GM12892 (cell line): ENCODE measurements at regions not wholly inside any gene's neighbourhood (a gene's known extent, or its start where the extent isn't known, plus 50 kb on each side); places are given as distances from the start of the nearest gene placed in this dataset.
A peak's percentile ranks its signal among the peaks of the same experiment; 100 is the strongest.

Experiments used
- DNase-seq: peaks from one replicate; pipeline ENCODE4 v3.0.0; 2011; ENCODE audit not compliant: insufficient read length
- FAIRE-seq: peaks from 2 replicates; lab custom pipeline; 2011; peaks lifted over from hg19 to GRCh38; lab: Jason Lieb, UNC
- POLR2A ChIP-seq: IDR thresholded peaks from 2 replicates; pipeline ENCODE4 v1.6.1; 2011; ENCODE audit warnings: low read depth, low read length, control low read depth
- POLR2AphosphoS5 ChIP-seq: IDR thresholded peaks from 2 replicates; pipeline ENCODE4 v1.6.1; 2011; ENCODE audit warnings: low read depth, low read length, control low read depth
- TAF1 ChIP-seq: IDR thresholded peaks from 2 replicates; pipeline ENCODE4 v1.6.1; 2011; ENCODE audit warnings: low read depth, mild to moderate bottlenecking, control low read depth, low read length, borderline replicate concordance

GRCh38 chr4:11532138-11532537, 103.4 kb upstream of the HS3ST1 start:
- no peak for DNase-seq
- no peak for TF ChIP-seq POLR2A
- TF ChIP-seq POLR2AphosphoS5 = no peak
- TF ChIP-seq TAF1 = no peak
- FAIRE-seq = no peak

GRCh38 chr4:11529625-11530201, 101.0 kb upstream of the HS3ST1 start:
- TF ChIP-seq POLR2A (no peak), POLR2AphosphoS5 (no peak), TAF1 (no peak)
- DNase-seq (no peak), FAIRE-seq (no peak)

GRCh38 chr4:11525085-11525484, 96.4 kb upstream of the HS3ST1 start:
- FAIRE-seq (no peak), DNase-seq (no peak)
- no peak for TF ChIP-seq POLR2AphosphoS5
- TF ChIP-seq TAF1 = no peak
- TF ChIP-seq POLR2A = no peak

- TF ChIP-seq TAF1 = no peak
- TF ChIP-seq POLR2A = no peak
- TF ChIP-seq POLR2AphosphoS5 = no peak
Observed at GRCh38 chr4:11518754-11519153, 90.1 kb upstream of the HS3ST1 start.

GRCh38 chr4:11514779-11515419, 86.2 kb upstream of the HS3ST1 start:
- no peak for DNase-seq
- FAIRE-seq = no peak
- TF ChIP-seq POLR2AphosphoS5 (no peak), POLR2A (no peak), TAF1 (no peak)

More at GRCh38 chr4:11518754-11519153, 90.1 kb upstream of the HS3ST1 start:
- DNase-seq (no peak), FAIRE-seq (no peak)

- FAIRE-seq (no peak), DNase-seq (no peak)
- TF ChIP-seq POLR2AphosphoS5 (no peak), TAF1 (no peak), POLR2A (no peak)
Observed at GRCh38 chr4:11514003-11514402, 85.3 kb upstream of the HS3ST1 start.

GRCh38 chr4:11512871-11513270, 84.2 kb upstream of the HS3ST1 start:
- TF ChIP-seq POLR2AphosphoS5 (no peak), TAF1 (no peak), POLR2A (no peak)
- no peak for DNase-seq
- peak; percentile 44 for FAIRE-seq

GRCh38 chr4:11511321-11511720, 82.6 kb upstream of the HS3ST1 start:
- no peak for FAIRE-seq
- DNase-seq = no peak
- TF ChIP-seq POLR2AphosphoS5 = no peak
- TF ChIP-seq TAF1 = no peak
- TF ChIP-seq POLR2A = no peak

- no peak for FAIRE-seq
- no peak for DNase-seq
- TF ChIP-seq POLR2A (no peak), POLR2AphosphoS5 (no peak), TAF1 (no peak)
Observed at GRCh38 chr4:11507920-11508319, 79.2 kb upstream of the HS3ST1 start.

GRCh38 chr4:11506194-11506593, 77.5 kb upstream of the HS3ST1 start:
- FAIRE-seq = no peak

GRCh38 chr4:11505221-11505971, 76.7 kb upstream of the HS3ST1 start:
- TF ChIP-seq TAF1 (no peak), POLR2A (no peak), POLR2AphosphoS5 (no peak)
- DNase-seq (no peak), FAIRE-seq (no peak)

More at GRCh38 chr4:11506194-11506593, 77.5 kb upstream of the HS3ST1 start:
- TF ChIP-seq TAF1 = no peak
- no peak for TF ChIP-seq POLR2AphosphoS5
- TF ChIP-seq POLR2A = no peak
- DNase-seq = no peak
